HepG2 (cell line): ENCODE measurements at regions not wholly inside any gene's neighbourhood (a gene's known extent, or its start where the extent isn't known, plus 50 kb on each side); places are given as distances from the start of the nearest gene placed in this dataset.

Source experiments
- ATF7 ChIP-seq, 2 experiments: fragments of 450-650 bp in 1 of 2; sonication (generic) in 1 of 2; formaldehyde crosslinking in 1 of 2; IDR thresholded peaks; 2 replicates each; pipeline versions ENCODE4 v1.4.0 to v1.6.1; 2016 to 2020; ENCODE audit warnings: antibody characterized with exemption in 1 of 2, mild to moderate bottlenecking in 1 of 2, missing genetic modification reagents in 1 of 2
- FLYWCH1 ChIP-seq: sonication (generic); formaldehyde crosslinking; IDR thresholded peaks from 2 replicates; pipeline ENCODE4 v1.8.1; 2023; ENCODE audit warnings: mild to moderate bottlenecking, missing genetic modification reagents
- GTF2F1 ChIP-seq: fragments of 150-350 bp; IDR thresholded peaks from 2 replicates; pipeline ENCODE4 v1.6.1; 2014; ENCODE audit warnings: low read length
- KLF11 ChIP-seq: IDR thresholded peaks from 2 replicates; pipeline ENCODE4 v1.6.1; 2016; ENCODE audit warnings: missing compliant biosample characterization
- PCBP2 ChIP-seq: fragments of 200-400 bp; formaldehyde crosslinking; optimal IDR thresholded peaks from 2 replicates; pipeline ENCODE3; 2018; ENCODE audit warnings: low read length, low read depth; ENCODE audit not compliant: poor library complexity, severe bottlenecking
- PHF21A ChIP-seq: sonication (generic); formaldehyde crosslinking; IDR thresholded peaks from 2 replicates; pipeline ENCODE4 v1.5.0; 2020; ENCODE audit warnings: mild to moderate bottlenecking, missing genetic modification reagents
- RNF2 ChIP-seq: fragments of 450-650 bp; conservative IDR thresholded peaks from 2 replicates; pipeline ENCODE4 v1.6.1; 2016; ENCODE audit warnings: low read depth
- SIX1 ChIP-seq: sonication (generic); formaldehyde crosslinking; IDR thresholded peaks from 2 replicates; pipeline ENCODE4 v1.4.0; 2020; ENCODE audit warnings: missing genetic modification reagents, borderline replicate concordance
- SOX5 ChIP-seq: IDR thresholded peaks from 2 replicates; pipeline ENCODE4 v1.6.1; 2016; ENCODE audit warnings: borderline replicate concordance
- WIZ ChIP-seq: sonication (generic); formaldehyde crosslinking; IDR thresholded peaks from 2 replicates; pipeline ENCODE4 v1.5.1; 2020; ENCODE audit warnings: mild to moderate bottlenecking, missing genetic modification reagents
- ZNF749 ChIP-seq: sonication (generic); formaldehyde crosslinking; IDR thresholded peaks from 2 replicates; pipeline ENCODE4 v1.8.0; 2022; ENCODE audit warnings: mild to moderate bottlenecking, missing genetic modification reagents, moderate library complexity, borderline replicate concordance
- TF ChIP-seq, protein P1 (sequence below): sonication (generic); formaldehyde crosslinking; IDR thresholded peaks from 2 replicates; pipeline ENCODE4 v1.4.0; 2020; ENCODE audit warnings: missing genetic modification reagents, borderline replicate concordance
- TF ChIP-seq, protein P2 (sequence below): sonication (generic); formaldehyde crosslinking; IDR thresholded peaks from 2 replicates; pipeline ENCODE4 v1.4.0; 2020; ENCODE audit warnings: mild to moderate bottlenecking, missing genetic modification reagents
- TF ChIP-seq, protein P3 (sequence below): sonication (generic); formaldehyde crosslinking; IDR thresholded peaks from 2 replicates; pipeline ENCODE4 v1.5.0; 2020; ENCODE audit warnings: mild to moderate bottlenecking, missing genetic modification reagents, borderline replicate concordance

DNA sequence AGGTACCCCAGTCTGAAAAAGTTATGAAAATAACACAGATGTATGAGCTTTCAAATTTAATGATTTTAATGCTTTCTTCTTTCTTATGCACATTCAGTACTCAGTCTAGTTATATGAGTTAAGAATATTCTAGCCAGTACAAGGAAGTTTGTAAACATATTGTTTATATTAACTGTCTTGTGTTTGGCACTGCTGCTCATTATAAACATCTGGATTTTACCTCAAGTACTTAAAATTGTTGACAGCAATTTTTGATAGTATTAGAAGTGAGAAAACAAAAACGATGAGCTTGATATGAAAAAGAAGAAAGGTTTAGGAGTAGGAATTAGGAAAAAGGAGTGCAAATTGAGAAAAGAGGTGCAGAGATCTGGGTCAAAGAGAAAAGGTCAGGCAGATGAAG lies 293.3 kb downstream of the C3orf38 start (continued):
- TF ChIP-seq, protein P1, sequence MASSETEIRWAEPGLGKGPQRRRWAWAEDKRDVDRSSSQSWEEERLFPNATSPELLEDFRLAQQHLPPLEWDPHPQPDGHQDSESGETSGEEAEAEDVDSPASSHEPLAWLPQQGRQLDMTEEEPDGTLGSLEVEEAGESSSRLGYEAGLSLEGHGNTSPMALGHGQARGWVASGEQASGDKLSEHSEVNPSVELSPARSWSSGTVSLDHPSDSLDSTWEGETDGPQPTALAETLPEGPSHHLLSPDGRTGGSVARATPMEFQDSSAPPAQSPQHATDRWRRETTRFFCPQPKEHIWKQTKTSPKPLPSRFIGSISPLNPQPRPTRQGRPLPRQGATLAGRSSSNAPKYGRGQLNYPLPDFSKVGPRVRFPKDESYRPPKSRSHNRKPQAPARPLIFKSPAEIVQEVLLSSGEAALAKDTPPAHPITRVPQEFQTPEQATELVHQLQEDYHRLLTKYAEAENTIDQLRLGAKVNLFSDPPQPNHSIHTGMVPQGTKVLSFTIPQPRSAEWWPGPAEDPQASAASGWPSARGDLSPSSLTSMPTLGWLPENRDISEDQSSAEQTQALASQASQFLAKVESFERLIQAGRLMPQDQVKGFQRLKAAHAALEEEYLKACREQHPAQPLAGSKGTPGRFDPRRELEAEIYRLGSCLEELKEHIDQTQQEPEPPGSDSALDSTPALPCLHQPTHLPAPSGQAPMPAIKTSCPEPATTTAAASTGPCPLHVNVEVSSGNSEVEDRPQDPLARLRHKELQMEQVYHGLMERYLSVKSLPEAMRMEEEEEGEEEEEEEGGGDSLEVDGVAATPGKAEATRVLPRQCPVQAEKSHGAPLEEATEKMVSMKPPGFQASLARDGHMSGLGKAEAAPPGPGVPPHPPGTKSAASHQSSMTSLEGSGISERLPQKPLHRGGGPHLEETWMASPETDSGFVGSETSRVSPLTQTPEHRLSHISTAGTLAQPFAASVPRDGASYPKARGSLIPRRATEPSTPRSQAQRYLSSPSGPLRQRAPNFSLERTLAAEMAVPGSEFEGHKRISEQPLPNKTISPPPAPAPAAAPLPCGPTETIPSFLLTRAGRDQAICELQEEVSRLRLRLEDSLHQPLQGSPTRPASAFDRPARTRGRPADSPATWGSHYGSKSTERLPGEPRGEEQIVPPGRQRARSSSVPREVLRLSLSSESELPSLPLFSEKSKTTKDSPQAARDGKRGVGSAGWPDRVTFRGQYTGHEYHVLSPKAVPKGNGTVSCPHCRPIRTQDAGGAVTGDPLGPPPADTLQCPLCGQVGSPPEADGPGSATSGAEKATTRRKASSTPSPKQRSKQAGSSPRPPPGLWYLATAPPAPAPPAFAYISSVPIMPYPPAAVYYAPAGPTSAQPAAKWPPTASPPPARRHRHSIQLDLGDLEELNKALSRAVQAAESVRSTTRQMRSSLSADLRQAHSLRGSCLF (CRISPR knock-in tag) = no peak
- TF ChIP-seq PHF21A (CRISPR knock-in tag) (no peak), PCBP2 (no peak), ZNF749 (CRISPR knock-in tag) (no peak), RNF2 (no peak), ATF7 (IDR thresholded peaks at IDR 0.05) (no peak), ATF7 (CRISPR knock-in tag; IDR thresholded peaks at IDR 0.05) (no peak), FLYWCH1 (CRISPR knock-in tag) (no peak), SIX1 (CRISPR knock-in tag) (no peak), KLF11 (CRISPR knock-in tag) (no peak), WIZ (CRISPR knock-in tag) (no peak), SOX5 (CRISPR knock-in tag) (no peak), GTF2F1 (no peak)
- TF ChIP-seq, protein P2, sequence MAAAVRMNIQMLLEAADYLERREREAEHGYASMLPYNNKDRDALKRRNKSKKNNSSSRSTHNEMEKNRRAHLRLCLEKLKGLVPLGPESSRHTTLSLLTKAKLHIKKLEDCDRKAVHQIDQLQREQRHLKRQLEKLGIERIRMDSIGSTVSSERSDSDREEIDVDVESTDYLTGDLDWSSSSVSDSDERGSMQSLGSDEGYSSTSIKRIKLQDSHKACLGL (CRISPR knock-in tag) = no peak
- TF ChIP-seq, protein P3, sequence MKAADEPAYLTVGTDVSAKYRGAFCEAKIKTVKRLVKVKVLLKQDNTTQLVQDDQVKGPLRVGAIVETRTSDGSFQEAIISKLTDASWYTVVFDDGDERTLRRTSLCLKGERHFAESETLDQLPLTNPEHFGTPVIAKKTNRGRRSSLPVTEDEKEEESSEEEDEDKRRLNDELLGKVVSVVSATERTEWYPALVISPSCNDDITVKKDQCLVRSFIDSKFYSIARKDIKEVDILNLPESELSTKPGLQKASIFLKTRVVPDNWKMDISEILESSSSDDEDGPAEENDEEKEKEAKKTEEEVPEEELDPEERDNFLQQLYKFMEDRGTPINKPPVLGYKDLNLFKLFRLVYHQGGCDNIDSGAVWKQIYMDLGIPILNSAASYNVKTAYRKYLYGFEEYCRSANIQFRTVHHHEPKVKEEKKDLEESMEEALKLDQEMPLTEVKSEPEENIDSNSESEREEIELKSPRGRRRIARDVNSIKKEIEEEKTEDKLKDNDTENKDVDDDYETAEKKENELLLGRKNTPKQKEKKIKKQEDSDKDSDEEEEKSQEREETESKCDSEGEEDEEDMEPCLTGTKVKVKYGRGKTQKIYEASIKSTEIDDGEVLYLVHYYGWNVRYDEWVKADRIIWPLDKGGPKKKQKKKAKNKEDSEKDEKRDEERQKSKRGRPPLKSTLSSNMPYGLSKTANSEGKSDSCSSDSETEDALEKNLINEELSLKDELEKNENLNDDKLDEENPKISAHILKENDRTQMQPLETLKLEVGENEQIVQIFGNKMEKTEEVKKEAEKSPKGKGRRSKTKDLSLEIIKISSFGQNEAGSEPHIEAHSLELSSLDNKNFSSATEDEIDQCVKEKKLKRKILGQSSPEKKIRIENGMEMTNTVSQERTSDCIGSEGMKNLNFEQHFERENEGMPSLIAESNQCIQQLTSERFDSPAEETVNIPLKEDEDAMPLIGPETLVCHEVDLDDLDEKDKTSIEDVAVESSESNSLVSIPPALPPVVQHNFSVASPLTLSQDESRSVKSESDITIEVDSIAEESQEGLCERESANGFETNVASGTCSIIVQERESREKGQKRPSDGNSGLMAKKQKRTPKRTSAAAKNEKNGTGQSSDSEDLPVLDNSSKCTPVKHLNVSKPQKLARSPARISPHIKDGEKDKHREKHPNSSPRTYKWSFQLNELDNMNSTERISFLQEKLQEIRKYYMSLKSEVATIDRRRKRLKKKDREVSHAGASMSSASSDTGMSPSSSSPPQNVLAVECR (CRISPR knock-in tag) = no peak
